Aorta (tissue), 5 donors: ENCODE measurements at regions not wholly inside any gene's neighbourhood (a gene's known extent, or its start where the extent isn't known, plus 50 kb on each side); places are given as distances from the start of the nearest gene placed in this dataset.

Source experiments
- ATAC-seq: fragments of 200-7000 bp; cut with Tn5 transposase; one replicate; pipeline ENCODE4 v1.9.1; 2022; ENCODE audit warnings: moderate library complexity; ENCODE audit not compliant: low FRiP score
- DNase-seq, 2 donors: peaks; one replicate each; pipeline ENCODE4 v3.0.0-alpha.2; 2020
- H3K27ac ChIP-seq, 2 donors: one replicate each; pipeline ENCODE4 v1.5.1; 2013; ENCODE audit warnings: low read length in 2 of 2, mild to moderate bottlenecking in 2 of 2, moderate library complexity in 2 of 2, control low read depth in 1 of 2, inconsistent platforms in 1 of 2, low read depth in 1 of 2
- H3K27me3 ChIP-seq, 2 donors: one replicate each; pipeline ENCODE4 v1.6.1; 2013; ENCODE audit warnings: control low read depth in 1 of 2, low read length in 1 of 2, mild to moderate bottlenecking in 1 of 2, moderate library complexity in 1 of 2; ENCODE audit not compliant: insufficient read depth in 2 of 2, control insufficient read depth in 1 of 2
- H3K36me3 ChIP-seq, 2 donors: one replicate each; pipeline ENCODE4 v1.6.1; 2013; ENCODE audit warnings: control low read depth in 1 of 2, low read length in 1 of 2, mild to moderate bottlenecking in 1 of 2; ENCODE audit not compliant: insufficient read depth in 2 of 2, control insufficient read depth in 1 of 2
- H3K4me1 ChIP-seq, 2 donors: one replicate each; pipeline ENCODE4 v1.6.1; 2013; ENCODE audit warnings: low read length in 2 of 2, control low read depth in 1 of 2, mild to moderate bottlenecking in 1 of 2, moderate library complexity in 1 of 2; ENCODE audit not compliant: insufficient read depth in 2 of 2, control insufficient read depth in 1 of 2
- H3K4me3 ChIP-seq, 2 donors: one replicate each; pipeline ENCODE4 v1.5.1; 2013; ENCODE audit warnings: low read length in 2 of 2, control low read depth in 1 of 2, mild to moderate bottlenecking in 1 of 2
- H3K9me3 ChIP-seq: one replicate; pipeline ENCODE4 v1.6.1; 2013; ENCODE audit warnings: mild to moderate bottlenecking, low read length; ENCODE audit not compliant: control insufficient read depth
- WGBS, 2 donors: extraction: QIAGEN DNeasy Blood & Tissue Kit; methylation state at CpG; one replicate each; pipeline ENCODE4 v1.1.7; 2013; 5-methylcytosine and 5-hydroxymethylcytosine counted together
- intact Hi-C, 2 donors: fragments of 100-400 bp; cut with DNase I; formaldehyde crosslinking; loops; one replicate each; pipeline versions ENCODE4 v1.14.2 to v1.15.0; 2022
- donor health status: healthy with polysubstance abuse.
- donor health status: Bipolar disorder and iron deficiency.
- donor health status: DM: no; HTN: no; CAD: no.
- donor health status: DM: no; HTN: no; CAD: no.
- donor health status: DM: yes; HTN: yes; CAD: no.

GRCh38 chr6:130655586-130655985, 171.6 kb upstream of the SMLR1 start:
- intact Hi-C loops = no loop called here
- Histone ChIP-seq H3K36me3 (no peaks in the 10 kb centered on the region), H3K4me1 (no peaks in the 10 kb centered on the region), H3K27ac (no peak overlapping the region), H3K9me3 (peaks cover 1% of the 10 kb centered on the region), H3K4me3 (no peak overlapping the region), H3K27me3 (no peaks in the 10 kb centered on the region)
- DNase-seq (no peak), ATAC-seq (no peak)
- WGBS, 2 donors = 63 to 70% methylated on average over 1 of the region's 1 CpG

GRCh38 chr6:130661077-130661476, 166.1 kb upstream of the SMLR1 start:
- H3K27me3 ChIP-seq = no peaks in the 10 kb centered on the region
- no peak overlapping the region for H3K4me3 ChIP-seq
- intact Hi-C loops = no loop called here
- DNase-seq (no peak), ATAC-seq (no peak)
- no peak overlapping the region for H3K27ac ChIP-seq
- H3K4me1 ChIP-seq = no peaks in the 10 kb centered on the region
- peaks cover 1% of the 10 kb centered on the region for H3K9me3 ChIP-seq
- 65 to 67% methylated on average over 4 of the region's 4 CpGs for WGBS, 2 donors
- H3K36me3 ChIP-seq = no peaks in the 10 kb centered on the region

DNA sequence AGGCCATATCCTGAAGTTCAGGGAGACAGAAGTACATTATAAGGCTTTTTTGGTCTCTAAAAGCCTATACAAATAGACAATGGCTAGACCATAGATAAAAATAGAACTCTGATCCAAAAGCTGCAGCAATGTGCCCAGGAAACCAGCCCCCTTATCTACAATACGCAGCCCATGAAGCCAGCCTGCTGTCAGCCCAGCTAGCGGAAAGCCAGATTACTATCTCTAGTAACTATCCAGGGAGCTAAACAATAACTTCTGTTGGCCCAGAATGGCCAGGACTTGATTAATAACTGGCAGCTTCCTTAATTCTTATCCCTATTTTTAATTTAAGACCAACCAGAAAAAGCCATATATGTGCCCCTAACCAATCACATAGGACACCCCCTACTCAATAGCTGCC, 160.4 kb upstream of the SMLR1 start:
- intact Hi-C loops = no loop called here
- Histone ChIP-seq H3K9me3 (peaks cover 1% of the 10 kb centered on the region), H3K27me3 (no peaks in the 10 kb centered on the region), H3K36me3 (no peaks in the 10 kb centered on the region), H3K27ac (no peak overlapping the region), H3K4me1 (no peaks in the 10 kb centered on the region), H3K4me3 (no peak overlapping the region)
- DNase-seq (no peak), ATAC-seq (no peak)
- WGBS, 2 donors = 51 to 68% methylated on average over 2 of the region's 2 CpGs

- Histone ChIP-seq H3K36me3 (no peaks in the 10 kb centered on the region), H3K9me3 (no peaks in the 10 kb centered on the region), H3K4me3 (no peak overlapping the region), H3K4me1 (no peaks in the 10 kb centered on the region), H3K27me3 (no peaks in the 10 kb centered on the region), H3K27ac (no peak overlapping the region)
- intact Hi-C loops = no loop called here
- WGBS, 2 donors = 35 to 41% methylated on average over 6 of the region's 6 CpGs
- DNase-seq (no peak), ATAC-seq (no peak)
These were observed 157.1 kb upstream of the SMLR1 start for GRCh38 chr6:130670142-130670541.

- Histone ChIP-seq H3K4me3 (no peak overlapping the region), H3K36me3 (no peaks in the 10 kb centered on the region), H3K9me3 (no peaks in the 10 kb centered on the region), H3K27ac (no peak overlapping the region), H3K4me1 (no peaks in the 10 kb centered on the region), H3K27me3 (no peaks in the 10 kb centered on the region)
- DNase-seq (no peak), ATAC-seq (no peak)
- WGBS, 2 donors = 10 to 15% methylated on average over 2 of the region's 2 CpGs
- intact Hi-C loops = no loop called here
These were observed 156.1 kb upstream of the SMLR1 start for GRCh38 chr6:130671119-130671518.

- no peak overlapping the region for H3K27ac ChIP-seq
These were observed 155.6 kb upstream of the SMLR1 start for GRCh38 chr6:130671577-130671976.

DNA sequence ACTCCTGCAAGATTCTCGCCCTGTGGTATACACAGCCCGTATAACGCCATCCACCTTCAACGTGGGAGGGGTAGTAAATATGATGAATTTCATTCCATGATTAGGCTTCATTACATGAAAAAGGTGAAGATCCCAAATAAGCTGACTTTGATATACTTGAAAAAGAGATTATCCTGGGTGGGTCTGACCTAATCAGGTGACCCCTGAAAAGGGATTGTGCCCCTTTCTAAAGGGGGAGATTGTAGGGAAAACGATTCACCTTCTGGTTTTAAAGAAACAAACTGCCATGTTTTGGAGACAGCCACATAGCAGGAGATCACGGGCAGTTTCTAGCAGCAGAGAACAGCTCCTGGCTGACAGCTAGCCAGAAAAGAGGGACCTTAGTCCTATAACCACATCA, 155.1 kb upstream of the SMLR1 start:
- intact Hi-C loops = no loop called here
- DNase-seq = no peak

More at GRCh38 chr6:130671577-130671976, 155.6 kb upstream of the SMLR1 start:
- whole genome bisulfite sequencing, 2 donors = 80 to 81% methylated on average over 11 of the region's 11 CpGs
- no peaks in the 10 kb centered on the region for H3K9me3 ChIP-seq
- H3K36me3 ChIP-seq = no peaks in the 10 kb centered on the region
- H3K4me1 ChIP-seq = no peaks in the 10 kb centered on the region
- H3K4me3 ChIP-seq = no peak overlapping the region
- no peaks in the 10 kb centered on the region for H3K27me3 ChIP-seq
- no peak for ATAC-seq
- intact Hi-C loops = no loop called here
- no peak for DNase-seq

DNA sequence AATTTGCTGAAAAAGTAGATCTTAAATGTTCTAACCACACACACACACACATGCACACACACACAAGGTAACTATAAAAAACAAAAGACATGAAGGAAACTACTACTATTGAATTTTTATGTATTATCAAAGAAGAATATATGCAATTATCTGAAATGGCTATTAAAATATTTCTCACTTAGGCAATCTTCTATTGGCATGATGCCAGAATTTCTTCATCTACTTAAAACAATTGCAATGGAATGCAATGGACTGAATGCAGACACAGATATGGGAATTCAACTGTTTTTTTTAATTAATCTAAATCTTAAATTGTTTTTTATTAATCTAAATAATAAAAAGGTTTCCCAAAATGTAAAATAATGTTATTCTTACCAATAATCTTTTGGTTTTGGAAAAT, 152.6 kb upstream of the SMLR1 start:
- Histone ChIP-seq H3K4me1 (no peaks in the 10 kb centered on the region), H3K9me3 (no peaks in the 10 kb centered on the region), H3K36me3 (no peaks in the 10 kb centered on the region), H3K4me3 (no peak overlapping the region), H3K27ac (no peak overlapping the region), H3K27me3 (no peaks in the 10 kb centered on the region)
- intact Hi-C loops = no loop called here
- DNase-seq (no peak), ATAC-seq (no peak)

More for the DNA sequence above, 155.1 kb upstream of the SMLR1 start:
- Histone ChIP-seq H3K36me3 (no peaks in the 10 kb centered on the region), H3K9me3 (no peaks in the 10 kb centered on the region), H3K27me3 (no peaks in the 10 kb centered on the region), H3K27ac (no peak overlapping the region), H3K4me1 (no peaks in the 10 kb centered on the region), H3K4me3 (no peak overlapping the region)
- 86 to 87% methylated on average over 6 of the region's 6 CpGs for WGBS, 2 donors
- ATAC-seq = no peak

DNA sequence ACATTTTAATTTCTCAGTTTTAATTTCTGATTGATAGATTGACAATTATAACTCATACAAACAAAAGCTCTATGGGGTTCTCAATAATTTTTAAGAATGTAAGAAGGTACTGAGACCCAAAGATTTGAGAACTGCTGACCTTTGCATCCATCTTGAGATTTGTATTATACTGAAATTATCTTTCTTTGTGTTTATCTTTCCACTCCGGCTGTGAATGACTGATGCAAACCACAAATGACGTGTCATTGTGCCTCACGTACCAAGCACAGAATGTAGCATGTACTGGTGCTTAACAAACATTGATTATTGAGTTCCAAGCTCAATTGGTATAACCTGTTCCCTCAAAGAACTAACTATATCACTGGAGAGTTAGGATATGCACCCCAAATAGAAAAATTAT, 152.1 kb upstream of the SMLR1 start:
- H3K9me3 ChIP-seq = no peaks in the 10 kb centered on the region
- ATAC-seq = no peak
- WGBS, 2 donors = 42 to 48% methylated on average over 3 of the region's 3 CpGs
- no peak overlapping the region for H3K27ac ChIP-seq
- H3K27me3 ChIP-seq = no peaks in the 10 kb centered on the region
- H3K4me1 ChIP-seq = no peaks in the 10 kb centered on the region
- no peak overlapping the region for H3K4me3 ChIP-seq
- no peak for DNase-seq
- no peaks in the 10 kb centered on the region for H3K36me3 ChIP-seq
- intact Hi-C loops = no loop called here
